AG04449 (cell line): ENCODE measurements at regions not wholly inside any gene's neighbourhood (a gene's known extent, or its start where the extent isn't known, plus 50 kb on each side); places are given as distances from the start of the nearest gene placed in this dataset.

Experiments used
- CTCF ChIA-PET: fragments of 350-600 bp; formaldehyde crosslinking; extraction: SDS; loops from one replicate; lab custom pipeline; 2021; ENCODE audit warnings: antibody characterized with exemption; lab: Yijun Ruan, JAX
- POLR2A ChIA-PET: fragments of 400-600, 350-600 bp; formaldehyde crosslinking; extraction: SDS; loops from one replicate; lab custom pipeline; 2020; ENCODE audit warnings: antibody characterized with exemption, inconsistent platforms; lab: Yijun Ruan, JAX
- DNase-seq: peaks from one replicate; pipeline ENCODE4 v3.0.0-alpha.2; 2010; ENCODE audit warnings: low read depth, low spot score
- H3K4me3 ChIP-seq: 2 replicates; pipeline ENCODE4 v1.5.1; 2011; ENCODE audit warnings: low read depth, mild to moderate bottlenecking, control low read depth, low read length
- TF ChIP-seq, protein P1 (sequence below): IDR thresholded peaks from one replicate; pipeline ENCODE4 v1.5.1; 2011; ENCODE audit warnings: mild to moderate bottlenecking, moderate library complexity, low read length, control low read depth, inconsistent platforms; ENCODE audit not compliant: insufficient read depth; ENCODE audit errors: missing control alignments

DNA sequence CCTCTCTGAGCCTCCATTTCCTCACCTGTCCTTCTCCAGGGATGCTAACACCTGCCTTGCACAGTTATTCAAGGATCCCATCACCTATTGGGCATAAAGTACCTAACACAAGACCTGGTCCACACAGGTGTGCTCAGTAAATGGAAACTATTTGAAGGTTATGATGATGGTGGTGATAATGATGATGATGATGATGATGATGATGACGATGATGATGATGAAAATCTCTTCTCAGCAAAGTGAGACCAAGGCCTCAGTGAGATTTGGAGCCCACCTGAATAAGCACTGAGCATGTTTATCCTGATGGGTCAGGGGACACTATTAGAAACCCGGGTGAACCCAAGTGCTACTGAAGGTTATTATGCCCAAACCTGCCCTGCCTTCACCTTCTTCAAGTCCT is 100.7 kb downstream of the DMRTA2 start:
- TF ChIP-seq, protein P1, sequence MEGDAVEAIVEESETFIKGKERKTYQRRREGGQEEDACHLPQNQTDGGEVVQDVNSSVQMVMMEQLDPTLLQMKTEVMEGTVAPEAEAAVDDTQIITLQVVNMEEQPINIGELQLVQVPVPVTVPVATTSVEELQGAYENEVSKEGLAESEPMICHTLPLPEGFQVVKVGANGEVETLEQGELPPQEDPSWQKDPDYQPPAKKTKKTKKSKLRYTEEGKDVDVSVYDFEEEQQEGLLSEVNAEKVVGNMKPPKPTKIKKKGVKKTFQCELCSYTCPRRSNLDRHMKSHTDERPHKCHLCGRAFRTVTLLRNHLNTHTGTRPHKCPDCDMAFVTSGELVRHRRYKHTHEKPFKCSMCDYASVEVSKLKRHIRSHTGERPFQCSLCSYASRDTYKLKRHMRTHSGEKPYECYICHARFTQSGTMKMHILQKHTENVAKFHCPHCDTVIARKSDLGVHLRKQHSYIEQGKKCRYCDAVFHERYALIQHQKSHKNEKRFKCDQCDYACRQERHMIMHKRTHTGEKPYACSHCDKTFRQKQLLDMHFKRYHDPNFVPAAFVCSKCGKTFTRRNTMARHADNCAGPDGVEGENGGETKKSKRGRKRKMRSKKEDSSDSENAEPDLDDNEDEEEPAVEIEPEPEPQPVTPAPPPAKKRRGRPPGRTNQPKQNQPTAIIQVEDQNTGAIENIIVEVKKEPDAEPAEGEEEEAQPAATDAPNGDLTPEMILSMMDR: no peak
- ChIA-PET POLR2A (no interaction called here), CTCF (interaction anchor here (3.8 kb wide), 1 partner anchor 10 kb away, joined by 16 read pairs; no protein-coding TSS in a partner anchor)
- no peak for DNase-seq
- H3K4me3 ChIP-seq: no peak overlapping the region

DNA sequence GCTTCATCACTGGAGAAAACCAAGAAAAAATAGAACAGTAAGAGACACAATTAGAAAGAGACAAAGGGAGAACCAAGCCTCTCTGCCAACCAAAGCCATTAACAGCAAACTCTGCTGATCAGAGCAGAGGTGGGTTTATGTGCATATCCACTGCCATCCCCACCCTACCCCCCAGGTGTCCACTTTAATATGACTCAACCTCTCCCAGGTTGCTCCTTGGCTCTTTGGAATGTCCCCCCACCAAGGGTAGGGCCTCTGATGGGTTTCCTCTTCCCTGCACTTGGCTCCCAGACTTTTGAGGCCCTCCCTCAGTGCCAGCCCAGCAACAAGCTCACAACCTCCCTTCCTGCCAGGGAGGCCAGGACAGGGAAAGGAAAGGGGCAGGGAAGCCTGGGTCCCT is 104.8 kb downstream of the DMRTA2 start:
- CTCF ChIA-PET: no interaction called here
- H3K4me3 ChIP-seq: no peak overlapping the region
- DNase-seq: no peak
- POLR2A ChIA-PET: no interaction called here
- TF ChIP-seq, protein P1: no peak

DNA sequence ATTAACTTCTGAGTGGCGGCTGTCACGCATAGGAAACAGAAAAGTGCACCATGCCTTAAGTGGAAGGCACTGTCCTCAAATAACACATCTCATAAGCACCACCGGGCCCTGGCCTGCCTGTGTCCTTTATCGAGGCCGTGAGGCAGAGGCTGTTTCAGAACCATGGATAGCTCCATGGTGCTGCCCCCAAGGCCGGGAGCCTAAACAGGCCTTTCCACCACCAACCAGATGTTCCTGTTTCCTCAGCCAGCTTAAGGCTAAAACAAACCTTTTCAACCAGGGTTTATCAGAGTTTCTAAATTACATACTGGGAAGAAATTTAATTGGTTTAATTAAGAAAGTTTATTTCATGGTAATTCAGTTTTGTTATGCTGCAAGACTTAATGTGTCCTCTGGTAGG is 114.4 kb downstream of the DMRTA2 start:
- TF ChIP-seq, protein P1: no peak
- ChIA-PET CTCF (no interaction called here), POLR2A (no interaction called here)
- H3K4me3 ChIP-seq: no peak overlapping the region
- no peak for DNase-seq

DNA sequence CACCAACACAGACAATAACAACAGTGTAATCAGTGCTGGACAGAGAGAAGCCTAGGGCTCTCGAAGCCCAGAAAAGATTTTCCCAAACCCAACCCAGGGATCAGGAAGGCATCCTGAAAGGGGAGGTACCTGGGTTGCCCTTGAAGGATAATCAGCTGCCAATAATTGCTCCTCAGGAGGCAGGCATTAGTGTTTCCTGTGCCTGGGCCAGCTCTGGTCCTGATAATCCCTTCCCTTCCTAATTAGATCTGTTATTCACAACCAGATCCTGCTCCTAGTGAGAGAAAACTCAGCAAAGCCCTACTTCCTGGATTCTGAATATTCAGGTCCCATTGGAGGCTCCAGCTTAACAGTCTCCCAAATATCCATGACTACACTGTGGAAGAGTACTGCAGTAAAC is 117.4 kb downstream of the DMRTA2 start:
- no peak overlapping the region for H3K4me3 ChIP-seq
- POLR2A ChIA-PET: no interaction called here
- TF ChIP-seq, protein P1: no peak
- DNase-seq: no peak
- CTCF ChIA-PET: no interaction called here

DNA sequence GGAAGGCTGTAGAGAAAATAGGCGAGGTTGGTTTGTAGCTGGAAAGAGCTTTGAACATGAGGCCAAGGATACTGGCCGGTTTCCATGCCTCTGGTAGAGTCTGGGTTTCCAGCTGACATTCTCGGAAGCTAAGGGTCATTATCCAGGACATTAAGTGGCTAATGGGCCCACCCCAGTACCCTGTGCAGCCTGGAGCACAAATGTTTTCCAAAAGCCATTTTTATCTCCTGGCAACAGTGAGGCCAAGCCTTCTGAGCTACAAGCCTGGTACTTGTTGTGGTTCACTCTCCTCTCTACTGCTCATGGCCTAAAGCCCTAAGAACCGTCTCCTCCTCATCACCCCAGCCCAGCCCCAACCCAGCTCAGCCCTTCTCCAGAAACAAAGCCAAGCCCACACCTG is 122.9 kb downstream of the DMRTA2 start:
- DNase-seq: no peak
- TF ChIP-seq, protein P1: no peak
- CTCF ChIA-PET: no interaction called here
- POLR2A ChIA-PET: no interaction called here
- H3K4me3 ChIP-seq: no peak overlapping the region

DNA sequence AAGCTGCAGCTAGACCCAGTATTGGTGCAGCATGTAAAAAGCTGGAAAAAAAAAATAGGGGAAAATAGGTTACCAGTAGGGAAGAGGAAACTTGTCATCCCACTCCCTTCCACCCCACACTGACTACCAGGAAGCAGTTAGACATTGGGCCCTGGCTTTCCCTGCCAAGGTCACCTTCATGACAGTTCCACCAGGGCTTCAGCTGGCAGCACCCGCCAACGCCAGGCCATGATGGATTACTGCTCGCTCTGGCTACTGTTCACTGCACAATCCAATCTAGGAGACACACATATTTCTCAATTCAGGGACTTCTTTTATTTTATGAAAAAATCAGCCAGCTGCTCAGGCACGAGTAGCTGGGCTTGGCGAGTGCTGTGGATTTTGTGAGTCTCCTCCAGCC is 127.7 kb downstream of the DMRTA2 start:
- ChIA-PET POLR2A (no interaction called here), CTCF (no interaction called here)
- no peak for DNase-seq
- TF ChIP-seq, protein P1: no peak
- H3K4me3 ChIP-seq: no peak overlapping the region
